H1 (cell line): ENCODE measurements at regions not wholly inside any gene's neighbourhood (a gene's known extent, or its start where the extent isn't known, plus 50 kb on each side); places are given as distances from the start of the nearest gene placed in this dataset.

Experiments
- BRCA1 ChIP-seq: IDR thresholded peaks from 2 replicates; pipeline ENCODE4 v1.6.1; 2012; ENCODE audit warnings: low read depth, low read length, improper control_type of control experiment
- CHD1 ChIP-seq: IDR thresholded peaks from 2 replicates; pipeline ENCODE4 v1.6.1; 2012; ENCODE audit warnings: low read depth, low read length, improper control_type of control experiment
- EZH2 ChIP-seq: fragments of 200-600 bp; sonication (generic); IDR thresholded peaks from 2 replicates; pipeline ENCODE4 v1.7.1; 2012; ENCODE audit warnings: low read depth, mild to moderate bottlenecking, moderate library complexity, low read length, inconsistent platforms; ENCODE audit not compliant: severe bottlenecking
- POLR2A ChIP-seq, 2 experiments: IDR thresholded peaks; 1 replicate in 1 of 2; 2 replicates in 1 of 2; pipeline ENCODE4 v1.6.1; 2011; ENCODE audit warnings: low read depth in 2 of 2, low read length in 2 of 2, mild to moderate bottlenecking in 2 of 2; ENCODE audit errors: control extremely low read depth in 1 of 2
- POLR2AphosphoS5 ChIP-seq: IDR thresholded peaks from 2 replicates; pipeline ENCODE4 v1.6.1; 2011; ENCODE audit warnings: low read depth, low read length
- RFX5 ChIP-seq: IDR thresholded peaks from 2 replicates; pipeline ENCODE4 v1.6.1; 2011; ENCODE audit warnings: low read depth, low read length, improper control_type of control experiment, borderline replicate concordance
- ZNF274 ChIP-seq: IDR thresholded peaks from 2 replicates; pipeline ENCODE4 v1.7.0; 2012; ENCODE audit warnings: low read length, borderline replicate concordance; ENCODE audit errors: extremely low read depth
- TF ChIP-seq, protein P1 (sequence below), 3 experiments: IDR thresholded peaks; 1 replicate in 2 of 3; 2 replicates in 1 of 3; pipeline versions ENCODE4 v1.5.1 to v1.6.1; 2011; ENCODE audit warnings: low read length in 3 of 3, mild to moderate bottlenecking in 3 of 3, inconsistent platforms in 2 of 3, low read depth in 1 of 3, moderate library complexity in 1 of 3; ENCODE audit not compliant: insufficient read depth in 1 of 3; ENCODE audit errors: control extremely low read depth in 1 of 3
- TF ChIP-seq, protein P2 (sequence below): IDR thresholded peaks from 2 replicates; pipeline ENCODE4 v1.6.1; 2012; ENCODE audit warnings: inconsistent platforms

DNA sequence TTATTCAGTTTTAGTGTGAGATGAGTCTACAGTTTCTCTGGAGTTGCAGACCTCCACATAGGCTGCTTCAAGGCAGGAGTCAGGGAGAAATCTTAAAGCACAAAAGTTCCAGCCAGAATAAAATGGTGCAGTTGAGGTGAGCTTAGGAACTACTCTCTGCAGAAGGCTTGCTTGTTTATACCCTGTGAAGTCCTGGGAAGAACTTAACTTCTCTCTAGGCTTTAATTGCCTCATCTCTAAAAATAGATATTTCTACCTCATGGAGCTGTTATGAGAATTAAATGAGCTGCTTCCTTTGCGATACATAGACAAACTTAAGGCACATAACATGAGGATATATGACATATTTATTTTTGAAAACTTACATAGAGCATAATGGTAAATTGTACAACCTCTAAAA lies 286.2 kb downstream of the GPATCH2 start:
- TF ChIP-seq, protein P1, sequence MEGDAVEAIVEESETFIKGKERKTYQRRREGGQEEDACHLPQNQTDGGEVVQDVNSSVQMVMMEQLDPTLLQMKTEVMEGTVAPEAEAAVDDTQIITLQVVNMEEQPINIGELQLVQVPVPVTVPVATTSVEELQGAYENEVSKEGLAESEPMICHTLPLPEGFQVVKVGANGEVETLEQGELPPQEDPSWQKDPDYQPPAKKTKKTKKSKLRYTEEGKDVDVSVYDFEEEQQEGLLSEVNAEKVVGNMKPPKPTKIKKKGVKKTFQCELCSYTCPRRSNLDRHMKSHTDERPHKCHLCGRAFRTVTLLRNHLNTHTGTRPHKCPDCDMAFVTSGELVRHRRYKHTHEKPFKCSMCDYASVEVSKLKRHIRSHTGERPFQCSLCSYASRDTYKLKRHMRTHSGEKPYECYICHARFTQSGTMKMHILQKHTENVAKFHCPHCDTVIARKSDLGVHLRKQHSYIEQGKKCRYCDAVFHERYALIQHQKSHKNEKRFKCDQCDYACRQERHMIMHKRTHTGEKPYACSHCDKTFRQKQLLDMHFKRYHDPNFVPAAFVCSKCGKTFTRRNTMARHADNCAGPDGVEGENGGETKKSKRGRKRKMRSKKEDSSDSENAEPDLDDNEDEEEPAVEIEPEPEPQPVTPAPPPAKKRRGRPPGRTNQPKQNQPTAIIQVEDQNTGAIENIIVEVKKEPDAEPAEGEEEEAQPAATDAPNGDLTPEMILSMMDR (IDR thresholded peaks at IDR 0.05; ENCODE audit: control extremely low read depth in 1 of 3, insufficient read depth in 1 of 3, low read depth in 1 of 3, low read length in 3 of 3): no peak
- no peak for TF ChIP-seq EZH2
- TF ChIP-seq RFX5: no peak
- TF ChIP-seq POLR2A (IDR thresholded peaks at IDR 0.05; ENCODE audit: control extremely low read depth in 1 of 2, low read depth in 2 of 2, low read length in 2 of 2): no peak
- no peak for TF ChIP-seq BRCA1
- no peak for TF ChIP-seq CHD1
- TF ChIP-seq, protein P2, sequence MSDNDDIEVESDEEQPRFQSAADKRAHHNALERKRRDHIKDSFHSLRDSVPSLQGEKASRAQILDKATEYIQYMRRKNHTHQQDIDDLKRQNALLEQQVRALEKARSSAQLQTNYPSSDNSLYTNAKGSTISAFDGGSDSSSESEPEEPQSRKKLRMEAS: no peak
- TF ChIP-seq POLR2AphosphoS5: no peak
- TF ChIP-seq ZNF274: no peak
